Esophagus squamous epithelium (tissue), 5 donors: ENCODE measurements at regions not wholly inside any gene's neighbourhood (a gene's known extent, or its start where the extent isn't known, plus 50 kb on each side); places are given as distances from the start of the nearest gene placed in this dataset.
"Not testable (repeated sequence)": the region's sequence is repeated elsewhere in the genome, so short reads cannot be mapped to it uniquely, and the experiment has no call there.

Source experiments
- DNase-seq: peaks from one replicate; lab custom pipeline; 2025; lab: John Stamatoyannopoulos, UW
- H3K27ac ChIP-seq, 4 donors: fragments of 200-600 bp; sonication (generic); one replicate each; pipeline ENCODE4 v1.5.1; 2016 to 2019; ENCODE audit warnings: mild to moderate bottlenecking in 1 of 4
- H3K27me3 ChIP-seq, 4 donors: fragments of 200-600 bp; sonication (generic); 1 replicate in 3 of 4; 2 replicates in 1 of 4; pipeline versions ENCODE4 v1.5.1 to v1.6.0; 2017 to 2021; ENCODE audit warnings: antibody characterized with exemption in 1 of 4
- H3K36me3 ChIP-seq, 3 donors: fragments of 200-600 bp; sonication (generic); one replicate each; pipeline ENCODE4 v1.5.1; 2016 to 2019
- H3K4me1 ChIP-seq, 3 donors: fragments of 200-600 bp; sonication (generic); one replicate each; pipeline ENCODE4 v1.5.1; 2017 to 2019
- H3K4me3 ChIP-seq, 4 donors: fragments of 200-600 bp; sonication (generic); 1 replicate in 3 of 4; 2 replicates in 1 of 4; pipeline ENCODE4 v1.5.1; 2016 to 2019; ENCODE audit warnings: mild to moderate bottlenecking in 2 of 4, moderate library complexity in 1 of 4
- H3K9me3 ChIP-seq, 3 donors: fragments of 200-600 bp; sonication (generic); one replicate each; pipeline ENCODE4 v1.5.1; 2016 to 2019
- POLR2A ChIP-seq, 4 donors: fragments of 450-650 bp; IDR thresholded peaks; one replicate each; pipeline ENCODE4 v1.6.1; 2017; ENCODE audit warnings: antibody characterized with exemption in 4 of 4, mild to moderate bottlenecking in 4 of 4, moderate library complexity in 3 of 4
- WGBS, 2 donors: methylation state at CpG; one replicate each; pipeline ENCODE4 v1.1.5; 2018; 5-methylcytosine and 5-hydroxymethylcytosine counted together
- intact Hi-C: fragments of 100-400 bp; cut with DNase I; formaldehyde crosslinking; loops from one replicate; pipeline ENCODE4 v1.15.0; 2022
- TF ChIP-seq, protein P1 (sequence below), 6 experiments: fragments of 450-650 bp in 4 of 6; fragments of 200-600 bp in 2 of 6; sonication (generic) in 2 of 6; IDR thresholded peaks; one replicate each; pipeline ENCODE4 v1.5.1; 2016 to 2019; ENCODE audit warnings: antibody characterized with exemption in 6 of 6, mild to moderate bottlenecking in 4 of 6, moderate library complexity in 4 of 6
- donor health status: DM: yes; HTN: yes; CAD: no.

DNA sequence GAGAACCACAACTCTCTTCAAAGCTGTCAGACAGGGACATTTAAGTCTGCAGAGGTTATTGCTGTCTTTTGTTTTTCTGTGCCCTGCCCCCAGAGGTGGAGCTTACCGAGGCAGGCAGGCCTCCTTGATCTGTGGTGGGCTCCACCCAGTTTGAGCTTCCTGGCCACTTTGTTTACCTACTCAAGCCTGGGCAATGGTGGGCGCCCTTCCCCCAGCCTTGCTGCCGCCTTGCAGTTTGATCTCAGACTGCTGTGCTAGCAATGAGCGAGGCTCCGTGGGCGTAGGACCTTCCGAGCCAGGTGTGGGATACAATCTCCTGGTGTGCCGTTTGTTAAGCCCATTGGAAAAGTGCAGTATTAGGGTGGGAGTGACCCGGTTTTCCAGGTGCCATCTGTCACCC lies 822.1 kb downstream of the KCNMA1 start:
- intact Hi-C loops, H3K4me1 ChIP-seq, H3K4me3 ChIP-seq, DNase-seq, H3K36me3 ChIP-seq, H3K27me3 ChIP-seq, H3K27ac ChIP-seq, H3K9me3 ChIP-seq: not testable (repeated sequence)
- WGBS, 2 donors: 67 to 75% methylated on average over 3 to 7 of the region's 9 CpGs

- no peaks in the 10 kb centered on the region for H3K27me3 ChIP-seq
- intact Hi-C loops: no loop called here
- H3K36me3 ChIP-seq: no peaks in the 10 kb centered on the region
- no peak for TF ChIP-seq POLR2A (IDR thresholded peaks at IDR 0.05)
- TF ChIP-seq, protein P1, sequence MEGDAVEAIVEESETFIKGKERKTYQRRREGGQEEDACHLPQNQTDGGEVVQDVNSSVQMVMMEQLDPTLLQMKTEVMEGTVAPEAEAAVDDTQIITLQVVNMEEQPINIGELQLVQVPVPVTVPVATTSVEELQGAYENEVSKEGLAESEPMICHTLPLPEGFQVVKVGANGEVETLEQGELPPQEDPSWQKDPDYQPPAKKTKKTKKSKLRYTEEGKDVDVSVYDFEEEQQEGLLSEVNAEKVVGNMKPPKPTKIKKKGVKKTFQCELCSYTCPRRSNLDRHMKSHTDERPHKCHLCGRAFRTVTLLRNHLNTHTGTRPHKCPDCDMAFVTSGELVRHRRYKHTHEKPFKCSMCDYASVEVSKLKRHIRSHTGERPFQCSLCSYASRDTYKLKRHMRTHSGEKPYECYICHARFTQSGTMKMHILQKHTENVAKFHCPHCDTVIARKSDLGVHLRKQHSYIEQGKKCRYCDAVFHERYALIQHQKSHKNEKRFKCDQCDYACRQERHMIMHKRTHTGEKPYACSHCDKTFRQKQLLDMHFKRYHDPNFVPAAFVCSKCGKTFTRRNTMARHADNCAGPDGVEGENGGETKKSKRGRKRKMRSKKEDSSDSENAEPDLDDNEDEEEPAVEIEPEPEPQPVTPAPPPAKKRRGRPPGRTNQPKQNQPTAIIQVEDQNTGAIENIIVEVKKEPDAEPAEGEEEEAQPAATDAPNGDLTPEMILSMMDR (IDR thresholded peaks at IDR 0.05): no peak
- no peak overlapping the region for H3K4me3 ChIP-seq
- H3K4me1 ChIP-seq: no peaks in the 10 kb centered on the region
- no peaks in the 10 kb centered on the region for H3K9me3 ChIP-seq
- DNase-seq: no peak
- H3K27ac ChIP-seq: no peak overlapping the region
Observed at GRCh38 chr10:76811430-76811829, 826.2 kb downstream of the KCNMA1 start.

DNA sequence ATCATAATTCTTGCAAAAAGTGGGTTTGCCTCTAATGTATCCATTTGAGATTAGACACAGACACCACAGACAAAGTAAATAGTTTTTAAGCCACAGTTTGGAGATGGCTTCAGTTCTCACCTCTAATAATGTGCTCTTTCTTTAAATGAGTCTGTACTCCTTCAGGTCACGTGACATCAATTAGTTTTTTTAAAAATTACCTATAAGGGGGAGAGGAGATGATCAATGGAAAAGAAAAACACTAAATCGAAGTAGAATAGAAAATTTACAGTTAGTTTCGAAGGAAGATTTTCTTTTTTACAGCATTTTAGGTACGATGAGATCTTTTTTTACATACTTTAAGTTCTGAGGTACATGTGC lies 849.2 kb downstream of the KCNMA1 start:
- no peaks in the 10 kb centered on the region for H3K4me1 ChIP-seq
- no peak overlapping the region for H3K4me3 ChIP-seq
- DNase-seq: no peak
- TF ChIP-seq POLR2A (IDR thresholded peaks at IDR 0.05): no peak
- TF ChIP-seq, protein P1 (IDR thresholded peaks at IDR 0.05): no peak
- H3K27me3 ChIP-seq: no peaks in the 10 kb centered on the region
- no peaks in the 10 kb centered on the region for H3K36me3 ChIP-seq
- intact Hi-C loops: no loop called here
- no peak overlapping the region for H3K27ac ChIP-seq
- 63 to 69% methylated on average over 4 of the region's 4 CpGs for WGBS, 2 donors
- no peaks in the 10 kb centered on the region for H3K9me3 ChIP-seq

GRCh38 chr10:76787746-76788451 lies 849.7 kb downstream of the KCNMA1 start:
- Histone ChIP-seq H3K4me1 (no peaks in the 10 kb centered on the region), H3K9me3 (no peaks in the 10 kb centered on the region), H3K4me3 (no peak overlapping the region), H3K27ac (no peak overlapping the region), H3K27me3 (no peaks in the 10 kb centered on the region), H3K36me3 (no peaks in the 10 kb centered on the region)
- no peak for DNase-seq
- intact Hi-C loops: no loop called here
- TF ChIP-seq, protein P1 (IDR thresholded peaks at IDR 0.05): no peak
- no peak for TF ChIP-seq POLR2A (IDR thresholded peaks at IDR 0.05)
- 78 to 86% methylated on average over 3 of the region's 3 CpGs for WGBS, 2 donors

- 50 to 53% methylated on average over 4 of the region's 4 CpGs for WGBS, 2 donors
- H3K36me3 ChIP-seq: no peaks in the 10 kb centered on the region
- intact Hi-C loops: no loop called here
- no peaks in the 10 kb centered on the region for H3K27me3 ChIP-seq
- TF ChIP-seq POLR2A (IDR thresholded peaks at IDR 0.05): no peak
- TF ChIP-seq, protein P1 (IDR thresholded peaks at IDR 0.05): no peak
- no peaks in the 10 kb centered on the region for H3K9me3 ChIP-seq
- no peaks in the 10 kb centered on the region for H3K4me1 ChIP-seq
- DNase-seq: no peak
- H3K4me3 ChIP-seq: no peak overlapping the region
- no peak overlapping the region for H3K27ac ChIP-seq
Observed at GRCh38 chr10:76786504-76787072, 851.0 kb downstream of the KCNMA1 start.
